Nephron progenitor cell (in vitro differentiated cells): ENCODE measurements at regions not wholly inside any gene's neighbourhood (a gene's known extent, or its start where the extent isn't known, plus 50 kb on each side); places are given as distances from the start of the nearest gene placed in this dataset.

Experiments used
- DNase-seq: peaks from one replicate; pipeline ENCODE4 v3.0.0; 2021
- H3K27ac Mint-ChIP-seq: 2 replicates; pipeline ENCODE4 v1.8.0; 2021; ENCODE audit warnings: mild to moderate bottlenecking, moderate library complexity, mixed read lengths
- H3K27me3 Mint-ChIP-seq: 2 replicates; pipeline ENCODE4 v1.8.0; 2021; ENCODE audit warnings: mild to moderate bottlenecking, low read depth, mixed read lengths; ENCODE audit not compliant: poor library complexity
- H3K36me3 Mint-ChIP-seq: 2 replicates; pipeline ENCODE4 v1.8.0; 2021; ENCODE audit warnings: low read depth, mixed read lengths
- H3K4me1 Mint-ChIP-seq: 2 replicates; pipeline ENCODE4 v1.8.0; 2021; ENCODE audit warnings: mixed read lengths
- H3K4me3 Mint-ChIP-seq: 2 replicates; pipeline ENCODE4 v1.8.0; 2021; ENCODE audit warnings: mild to moderate bottlenecking, moderate library complexity, mixed read lengths
- H3K9me3 Mint-ChIP-seq: 2 replicates; pipeline ENCODE4 v1.8.0; 2021; ENCODE audit warnings: mild to moderate bottlenecking, moderate library complexity, mixed read lengths
- TF ChIP-seq, protein P1 (sequence below): fragments of 200-600 bp; sonication (generic); IDR thresholded peaks from 2 replicates; pipeline ENCODE4 v1.5.0; 2021; ENCODE audit warnings: antibody characterized with exemption

GRCh38 chr4:43763029-43763610 is 685.5 kb downstream of the KCTD8 start:
- Mint-ChIP-seq H3K36me3 (no peaks in the 10 kb centered on the region), H3K27ac (no peak overlapping the region), H3K4me3 (no peak overlapping the region), H3K4me1 (no peaks in the 10 kb centered on the region), H3K9me3 (no peaks in the 10 kb centered on the region), H3K27me3 (no peaks in the 10 kb centered on the region)
- TF ChIP-seq, protein P1, sequence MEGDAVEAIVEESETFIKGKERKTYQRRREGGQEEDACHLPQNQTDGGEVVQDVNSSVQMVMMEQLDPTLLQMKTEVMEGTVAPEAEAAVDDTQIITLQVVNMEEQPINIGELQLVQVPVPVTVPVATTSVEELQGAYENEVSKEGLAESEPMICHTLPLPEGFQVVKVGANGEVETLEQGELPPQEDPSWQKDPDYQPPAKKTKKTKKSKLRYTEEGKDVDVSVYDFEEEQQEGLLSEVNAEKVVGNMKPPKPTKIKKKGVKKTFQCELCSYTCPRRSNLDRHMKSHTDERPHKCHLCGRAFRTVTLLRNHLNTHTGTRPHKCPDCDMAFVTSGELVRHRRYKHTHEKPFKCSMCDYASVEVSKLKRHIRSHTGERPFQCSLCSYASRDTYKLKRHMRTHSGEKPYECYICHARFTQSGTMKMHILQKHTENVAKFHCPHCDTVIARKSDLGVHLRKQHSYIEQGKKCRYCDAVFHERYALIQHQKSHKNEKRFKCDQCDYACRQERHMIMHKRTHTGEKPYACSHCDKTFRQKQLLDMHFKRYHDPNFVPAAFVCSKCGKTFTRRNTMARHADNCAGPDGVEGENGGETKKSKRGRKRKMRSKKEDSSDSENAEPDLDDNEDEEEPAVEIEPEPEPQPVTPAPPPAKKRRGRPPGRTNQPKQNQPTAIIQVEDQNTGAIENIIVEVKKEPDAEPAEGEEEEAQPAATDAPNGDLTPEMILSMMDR, result no peak
- DNase-seq, result peak; percentile 11

- Mint-ChIP-seq H3K4me1 (no peaks in the 10 kb centered on the region), H3K4me3 (no peak overlapping the region), H3K36me3 (no peaks in the 10 kb centered on the region), H3K27ac (no peak overlapping the region), H3K9me3 (no peaks in the 10 kb centered on the region), H3K27me3 (no peaks in the 10 kb centered on the region)
- TF ChIP-seq, protein P1, result no peak
- no peak for DNase-seq
Measured at GRCh38 chr4:43765514-43765913, 683.1 kb downstream of the KCTD8 start.

DNA sequence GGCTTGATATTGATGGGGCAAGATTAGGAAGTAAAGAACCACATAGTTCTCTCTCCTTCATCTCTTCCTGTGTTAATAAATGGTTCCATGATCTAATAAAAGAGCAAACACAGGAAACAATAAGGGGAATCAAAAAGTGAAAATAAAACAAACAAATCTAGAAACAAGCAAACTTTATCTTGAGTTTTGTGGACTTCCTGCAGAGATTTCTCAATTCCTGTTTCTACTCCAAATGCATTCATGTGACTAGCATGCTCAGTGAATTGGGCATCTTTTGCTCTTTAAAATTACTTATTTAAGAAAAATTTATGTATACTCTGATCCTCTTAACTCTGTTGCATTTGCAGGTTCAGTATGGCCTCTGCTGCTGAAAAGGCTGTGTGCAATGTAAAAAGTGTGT is 682.0 kb downstream of the KCTD8 start:
- Mint-ChIP-seq H3K9me3 (no peaks in the 10 kb centered on the region), H3K36me3 (no peaks in the 10 kb centered on the region), H3K4me1 (no peaks in the 10 kb centered on the region), H3K27ac (no peak overlapping the region), H3K4me3 (no peak overlapping the region), H3K27me3 (no peaks in the 10 kb centered on the region)
- DNase-seq, result no peak
- TF ChIP-seq, protein P1, result no peak

- no peak for DNase-seq
- Mint-ChIP-seq H3K4me3 (no peak overlapping the region), H3K27me3 (peaks cover 5% of the 10 kb centered on the region), H3K27ac (no peak overlapping the region), H3K9me3 (no peaks in the 10 kb centered on the region), H3K36me3 (no peaks in the 10 kb centered on the region), H3K4me1 (no peaks in the 10 kb centered on the region)
- TF ChIP-seq, protein P1, result peak; percentile 27
Measured at GRCh38 chr4:43776371-43776770, 672.2 kb downstream of the KCTD8 start.

DNA sequence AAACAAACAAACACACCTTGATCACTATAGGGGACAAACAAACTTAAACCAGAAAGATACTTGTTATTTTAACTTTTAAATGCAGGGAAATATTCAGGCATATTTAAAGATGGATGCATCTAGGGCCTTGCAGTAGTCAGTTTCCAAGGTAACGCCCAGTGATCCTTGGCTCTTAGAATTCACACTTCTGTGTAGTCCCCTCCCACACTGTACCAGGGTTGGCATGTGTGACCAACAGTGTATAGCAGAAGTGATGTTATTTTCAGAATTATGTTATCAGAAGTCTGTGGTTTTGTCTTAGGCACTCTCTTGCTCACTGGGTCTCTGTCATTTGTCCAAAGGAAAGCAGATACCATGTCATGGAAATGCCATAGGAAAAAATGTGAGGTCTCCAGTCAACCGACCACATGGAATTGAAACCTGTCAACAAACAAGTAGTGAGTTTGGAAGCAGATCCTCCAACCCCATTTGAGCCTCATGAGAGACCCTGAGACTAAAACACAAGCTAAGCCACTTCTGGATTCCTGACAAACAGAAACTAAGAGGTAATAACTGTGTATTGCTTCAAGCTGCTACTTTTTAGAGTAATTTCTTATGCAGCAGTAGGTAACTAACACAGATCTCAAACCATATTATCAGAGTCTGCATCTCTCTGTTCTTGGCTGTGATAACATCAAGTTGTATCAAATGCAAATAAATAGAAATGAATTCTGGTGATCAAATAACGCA is 670.3 kb downstream of the KCTD8 start:
- Mint-ChIP-seq H3K36me3 (no peaks in the 10 kb centered on the region), H3K4me3 (no peak overlapping the region), H3K4me1 (no peaks in the 10 kb centered on the region), H3K27me3 (no peaks in the 10 kb centered on the region), H3K9me3 (no peaks in the 10 kb centered on the region), H3K27ac (no peak overlapping the region)
- TF ChIP-seq, protein P1, result no peak
- no peak for DNase-seq

- Mint-ChIP-seq H3K9me3 (no peaks in the 10 kb centered on the region), H3K36me3 (no peaks in the 10 kb centered on the region)
Measured at GRCh38 chr4:43781125-43781524, 667.5 kb downstream of the KCTD8 start.

More at GRCh38 chr4:43781125-43781524, 667.5 kb downstream of the KCTD8 start:
- Mint-ChIP-seq H3K4me1 (no peaks in the 10 kb centered on the region), H3K27me3 (no peaks in the 10 kb centered on the region), H3K4me3 (no peak overlapping the region), H3K27ac (no peak overlapping the region)
- TF ChIP-seq, protein P1, result no peak
- DNase-seq, result no peak
